22Rv1 (cell line): ENCODE measurements at regions not wholly inside any gene's neighbourhood (a gene's known extent, or its start where the extent isn't known, plus 50 kb on each side); places are given as distances from the start of the nearest gene placed in this dataset.

ENCODE experiments used
- ZFX ChIP-seq: fragments of 450-650 bp; IDR thresholded peaks from 2 replicates; pipeline ENCODE4 v1.6.1; 2017; ENCODE audit warnings: antibody characterized with exemption, borderline replicate concordance
- TF ChIP-seq, protein P1 (sequence below): fragments of 450-650 bp; IDR thresholded peaks from 2 replicates; pipeline ENCODE4 v1.5.1; 2017; ENCODE audit warnings: mild to moderate bottlenecking

DNA sequence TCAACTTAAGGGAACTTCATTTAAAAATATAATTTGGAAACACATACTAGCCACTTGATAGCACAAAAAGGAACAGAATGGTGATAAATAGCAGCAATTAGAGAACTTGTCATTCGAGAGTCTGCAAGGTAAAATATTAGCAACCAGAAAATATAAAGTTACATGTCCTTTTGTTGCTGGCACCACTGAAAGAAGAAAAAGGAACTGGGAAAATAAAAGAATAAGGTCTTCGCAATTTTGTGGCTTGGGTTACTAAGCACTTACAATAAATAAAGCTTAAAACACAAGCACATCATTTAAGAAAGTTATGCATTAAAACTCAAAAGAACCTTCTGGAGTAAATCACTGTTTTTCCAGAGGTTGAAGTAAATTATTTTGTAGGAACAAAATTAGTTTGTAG, 149.9 kb upstream of the FBN2 start:
- TF ChIP-seq, protein P1, sequence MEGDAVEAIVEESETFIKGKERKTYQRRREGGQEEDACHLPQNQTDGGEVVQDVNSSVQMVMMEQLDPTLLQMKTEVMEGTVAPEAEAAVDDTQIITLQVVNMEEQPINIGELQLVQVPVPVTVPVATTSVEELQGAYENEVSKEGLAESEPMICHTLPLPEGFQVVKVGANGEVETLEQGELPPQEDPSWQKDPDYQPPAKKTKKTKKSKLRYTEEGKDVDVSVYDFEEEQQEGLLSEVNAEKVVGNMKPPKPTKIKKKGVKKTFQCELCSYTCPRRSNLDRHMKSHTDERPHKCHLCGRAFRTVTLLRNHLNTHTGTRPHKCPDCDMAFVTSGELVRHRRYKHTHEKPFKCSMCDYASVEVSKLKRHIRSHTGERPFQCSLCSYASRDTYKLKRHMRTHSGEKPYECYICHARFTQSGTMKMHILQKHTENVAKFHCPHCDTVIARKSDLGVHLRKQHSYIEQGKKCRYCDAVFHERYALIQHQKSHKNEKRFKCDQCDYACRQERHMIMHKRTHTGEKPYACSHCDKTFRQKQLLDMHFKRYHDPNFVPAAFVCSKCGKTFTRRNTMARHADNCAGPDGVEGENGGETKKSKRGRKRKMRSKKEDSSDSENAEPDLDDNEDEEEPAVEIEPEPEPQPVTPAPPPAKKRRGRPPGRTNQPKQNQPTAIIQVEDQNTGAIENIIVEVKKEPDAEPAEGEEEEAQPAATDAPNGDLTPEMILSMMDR: no peak
- no peak for TF ChIP-seq ZFX
